HG03060 (cell line): ENCODE measurements at regions not wholly inside any gene's neighbourhood (a gene's known extent, or its start where the extent isn't known, plus 50 kb on each side); places are given as distances from the start of the nearest gene placed in this dataset.
A peak's percentile ranks its signal among the peaks of the same experiment; 100 is the strongest.
"Not testable (repeated sequence)": the region's sequence is repeated elsewhere in the genome, so short reads cannot be mapped to it uniquely, and the experiment has no call there.

Experiments used
- ATAC-seq: cut with Tn5 transposase; IDR thresholded peaks from one replicate; pipeline ENCODE4 v1.9.1; 2021; ENCODE audit warnings: low read depth, moderate number of reproducible peaks; ENCODE audit not compliant: unreplicated experiment

DNA sequence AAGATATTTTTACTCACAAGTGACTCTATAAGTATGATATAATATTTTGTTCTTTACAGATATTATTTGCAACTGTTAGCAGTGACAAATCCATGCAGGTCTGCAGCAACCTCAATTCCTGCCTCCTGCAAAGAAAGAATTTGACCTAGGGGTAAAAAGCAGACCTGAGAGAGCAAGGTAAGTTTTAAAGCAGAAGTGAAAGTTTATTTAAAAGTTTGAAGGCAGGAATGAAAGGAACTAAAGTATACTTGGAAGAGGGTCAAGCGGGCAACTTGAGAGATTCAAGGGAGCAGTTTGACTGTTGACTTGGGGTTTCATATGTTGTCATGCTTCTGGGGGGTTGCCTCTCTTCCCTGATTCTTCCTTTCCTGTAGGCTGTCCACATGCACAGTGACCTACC is 520.1 kb upstream of the PCDH20 start:
- ATAC-seq, result no peak

DNA sequence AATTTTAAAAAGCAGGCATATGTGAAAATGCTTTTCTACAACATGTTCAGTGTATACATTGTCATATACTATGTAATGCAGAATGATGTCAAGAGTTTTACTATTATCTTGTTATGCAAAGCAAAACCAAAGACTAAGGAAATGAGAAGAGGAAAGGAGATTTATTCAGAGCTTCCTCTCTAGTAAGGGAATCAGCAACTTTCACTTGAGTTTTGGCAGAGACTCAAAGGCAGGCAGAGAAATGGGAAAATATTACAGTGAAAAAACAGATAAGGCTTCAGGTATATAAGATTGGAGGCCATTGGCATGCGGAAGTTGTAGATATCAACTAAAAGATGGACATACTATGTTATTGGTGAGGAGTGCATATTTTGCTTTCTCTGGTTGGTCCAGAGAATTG is 512.0 kb upstream of the PCDH20 start:
- no peak for ATAC-seq

DNA sequence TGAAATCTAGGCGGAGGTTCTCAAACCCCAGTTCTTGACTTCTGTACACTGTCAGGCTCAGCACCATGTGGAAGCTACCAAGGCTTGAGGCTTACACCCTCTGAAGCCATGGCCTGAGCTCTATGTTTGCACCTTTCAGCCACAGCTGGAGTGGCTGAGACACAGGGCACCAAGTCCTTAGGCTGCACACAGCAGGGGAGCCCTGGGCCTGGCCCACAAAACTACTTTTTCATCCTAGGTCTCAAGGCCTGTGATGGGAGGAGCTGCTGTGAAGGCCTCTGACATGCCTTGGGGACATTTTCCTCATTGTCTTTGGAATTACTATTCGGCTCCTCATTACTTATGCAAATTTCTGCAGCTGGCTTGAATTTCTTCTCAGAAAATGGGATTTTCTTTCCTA is 503.2 kb upstream of the PCDH20 start:
- no peak for ATAC-seq

DNA sequence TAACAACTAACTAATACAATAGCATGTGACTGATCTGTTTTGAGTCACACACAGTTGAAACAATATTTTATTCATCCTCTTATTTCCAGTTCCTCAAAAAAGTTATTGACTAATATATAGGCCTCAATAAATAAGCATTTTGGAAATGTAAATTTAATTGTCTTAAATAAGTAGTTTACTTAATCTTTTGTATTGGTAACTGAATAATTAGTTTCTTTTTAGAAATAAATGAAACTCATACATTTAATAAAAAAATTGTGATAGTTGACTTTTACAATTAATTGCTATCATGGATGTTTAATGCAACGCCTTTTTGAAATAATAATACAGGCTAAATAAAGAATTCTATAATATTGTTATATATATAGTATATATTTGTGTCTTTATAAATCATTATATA is 500.8 kb upstream of the PCDH20 start:
- no peak for ATAC-seq

DNA sequence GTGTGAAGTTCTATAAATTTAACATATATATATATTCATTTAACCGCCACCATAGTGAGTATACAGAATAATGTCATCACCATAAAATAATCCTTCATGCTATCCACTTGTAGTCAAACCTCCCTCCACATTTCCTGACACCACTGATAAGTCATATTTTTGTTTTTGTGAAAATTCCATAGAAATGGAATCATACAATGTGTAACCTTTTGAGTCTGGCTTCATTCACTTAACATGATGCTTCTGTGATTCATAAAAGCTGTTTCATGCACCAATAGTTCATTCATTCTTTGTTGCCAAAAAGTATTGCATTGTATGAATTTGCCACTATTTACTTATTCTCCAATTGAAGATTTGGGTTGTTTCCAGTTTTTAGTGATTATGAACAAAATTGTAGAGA is 497.5 kb upstream of the PCDH20 start:
- ATAC-seq, result no peak

DNA sequence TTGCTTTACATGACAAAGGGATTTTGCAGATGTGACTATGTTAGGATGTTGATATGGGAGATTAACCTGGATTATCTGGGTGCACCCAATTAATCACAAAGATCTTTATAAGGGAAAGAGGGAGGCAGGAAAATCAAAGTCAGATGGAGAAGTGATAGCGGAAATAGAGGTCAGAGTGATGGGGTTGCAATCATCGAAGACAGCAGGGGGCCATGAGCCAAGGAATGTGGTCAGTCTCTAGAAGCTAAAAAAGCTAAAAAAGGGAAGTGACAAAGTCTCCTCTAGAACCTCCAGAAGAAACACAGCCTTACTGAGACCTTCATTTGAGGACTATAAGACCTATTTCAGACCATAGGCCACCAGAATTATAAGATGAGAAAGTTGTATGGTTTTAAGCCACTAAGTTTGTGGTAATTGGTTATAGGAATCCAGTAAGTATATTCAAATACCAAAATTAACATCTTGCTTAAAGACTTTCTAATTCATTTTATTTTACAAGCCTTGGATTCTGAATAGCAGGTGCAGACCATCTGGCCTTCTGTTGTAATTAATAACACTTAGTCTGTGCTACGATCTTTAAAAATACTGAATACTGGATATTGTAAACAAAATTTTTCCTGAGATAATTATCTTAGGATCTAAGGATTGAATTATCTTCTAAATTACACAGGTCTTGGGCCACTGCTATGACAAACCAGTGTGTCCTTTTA is 493.4 kb upstream of the PCDH20 start:
- ATAC-seq, result no peak

DNA sequence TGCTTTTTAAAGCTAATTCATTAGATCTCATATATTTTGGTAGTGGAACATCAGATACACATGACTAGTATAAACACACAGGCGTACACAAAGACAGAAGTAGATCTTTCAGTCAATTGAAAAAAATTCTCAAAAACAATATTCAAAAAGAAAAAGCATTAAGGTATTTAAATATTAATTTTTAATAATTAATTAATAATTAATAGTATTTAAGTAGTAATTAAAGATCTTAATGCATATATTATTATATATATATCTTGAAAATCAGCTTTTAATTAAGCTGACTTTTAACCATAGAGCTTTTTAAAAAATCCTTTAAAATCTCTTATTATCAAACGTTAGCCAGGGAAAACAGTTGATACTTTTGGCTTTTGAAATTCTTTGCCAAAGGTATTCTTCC is 489.4 kb upstream of the PCDH20 start:
- no peak for ATAC-seq

DNA sequence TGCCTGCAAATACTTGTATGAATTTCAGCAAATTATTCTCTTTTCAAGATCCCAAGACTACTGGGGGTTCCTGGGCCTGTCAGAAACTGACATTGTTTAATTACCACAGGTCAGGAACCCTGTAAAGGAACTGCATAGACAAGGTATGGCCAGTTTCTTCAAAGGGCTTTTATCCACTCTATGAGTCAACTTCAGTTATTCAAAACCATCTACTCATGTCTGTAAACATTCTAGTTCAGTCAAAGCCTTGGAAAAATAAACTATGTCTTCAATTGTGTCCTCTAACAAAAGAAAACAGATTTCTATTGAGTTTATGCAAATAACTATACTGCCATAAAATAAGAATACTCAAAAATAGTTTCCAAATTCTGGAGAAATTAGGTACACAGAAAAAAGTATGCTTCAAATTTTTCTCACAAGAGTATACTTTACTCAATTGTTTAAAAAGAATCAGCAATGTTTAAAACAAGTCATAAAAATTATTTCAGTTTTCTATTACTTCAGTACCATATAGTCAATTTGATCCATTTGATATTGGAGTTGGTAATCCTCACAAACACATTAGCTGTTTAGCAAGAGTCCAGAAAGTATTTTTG is 486.4 kb upstream of the PCDH20 start:
- no peak for ATAC-seq

DNA sequence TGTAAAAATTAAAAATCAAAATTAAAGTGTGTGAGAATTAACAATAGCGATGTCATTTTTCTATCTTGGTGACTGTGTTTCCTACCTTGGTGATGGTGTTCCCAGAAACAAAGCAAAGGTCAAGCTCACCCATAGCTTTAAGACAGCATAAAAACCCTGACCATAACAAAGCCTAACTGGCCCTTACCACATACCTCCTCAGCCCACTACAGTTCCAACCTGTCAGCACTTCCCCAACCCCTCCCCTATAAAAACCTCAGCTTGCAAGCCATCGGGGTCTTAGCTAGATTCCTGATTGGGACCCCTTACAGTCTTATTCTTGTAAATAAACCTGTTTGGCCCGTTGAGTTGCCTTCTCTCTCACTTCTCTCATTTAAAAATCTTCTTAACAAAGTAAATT is 484.4 kb upstream of the PCDH20 start:
- no peak for ATAC-seq

DNA sequence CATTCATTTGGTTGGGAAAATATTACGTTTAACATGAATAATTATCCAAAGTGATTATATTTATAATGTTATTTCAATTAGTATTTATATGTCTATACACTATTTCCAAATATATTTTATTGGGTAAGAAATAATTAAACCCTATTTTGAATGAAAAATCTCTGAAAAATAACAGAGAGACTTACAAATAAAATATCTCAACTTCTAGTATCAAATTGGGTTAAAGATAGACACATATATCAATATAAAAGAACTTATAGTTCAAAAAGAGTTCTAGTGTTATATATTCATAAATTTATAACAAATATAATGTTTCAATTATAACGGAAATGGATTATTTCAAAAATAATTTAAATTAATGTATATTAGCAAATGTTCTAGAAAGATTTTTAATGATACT is 482.6 kb upstream of the PCDH20 start:
- no peak for ATAC-seq

DNA sequence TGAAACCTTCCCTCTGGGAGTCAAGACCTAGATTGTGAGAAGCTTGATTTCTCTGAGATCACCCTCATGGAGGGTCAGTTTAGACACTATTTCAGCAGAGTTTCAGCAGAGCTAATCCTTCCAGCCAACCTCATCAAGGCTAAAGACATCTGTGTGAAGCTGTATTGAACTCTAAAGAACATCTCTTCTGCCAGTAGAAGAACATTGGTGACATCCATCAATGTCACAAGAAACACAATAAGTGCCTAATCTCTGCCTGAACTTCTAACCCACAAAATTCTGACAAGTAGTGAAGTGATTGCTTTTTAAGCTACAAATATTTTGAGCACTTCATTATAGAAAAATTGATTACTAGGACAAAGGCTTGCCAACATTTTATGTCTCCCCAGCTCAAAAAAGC is 475.8 kb upstream of the PCDH20 start:
- no peak for ATAC-seq

DNA sequence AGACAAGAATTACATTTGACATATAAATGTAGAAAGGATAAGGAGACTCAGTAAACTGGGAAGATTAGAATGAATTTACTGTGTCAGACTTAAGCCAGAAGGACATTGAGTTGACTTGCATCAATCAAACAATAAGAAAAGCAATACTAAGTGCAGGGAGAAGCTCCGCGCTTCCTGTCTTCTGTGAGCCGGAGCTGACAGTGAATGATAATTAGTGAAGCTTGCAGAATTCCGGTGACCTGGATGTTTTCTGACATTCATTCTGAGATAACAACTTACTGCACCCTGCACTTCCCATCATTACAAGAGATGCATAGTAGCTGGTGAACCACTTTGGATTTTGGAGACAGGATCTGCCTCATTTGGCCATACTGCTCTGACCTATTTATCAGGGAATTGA is 469.2 kb upstream of the PCDH20 start:
- ATAC-seq, result no peak

DNA sequence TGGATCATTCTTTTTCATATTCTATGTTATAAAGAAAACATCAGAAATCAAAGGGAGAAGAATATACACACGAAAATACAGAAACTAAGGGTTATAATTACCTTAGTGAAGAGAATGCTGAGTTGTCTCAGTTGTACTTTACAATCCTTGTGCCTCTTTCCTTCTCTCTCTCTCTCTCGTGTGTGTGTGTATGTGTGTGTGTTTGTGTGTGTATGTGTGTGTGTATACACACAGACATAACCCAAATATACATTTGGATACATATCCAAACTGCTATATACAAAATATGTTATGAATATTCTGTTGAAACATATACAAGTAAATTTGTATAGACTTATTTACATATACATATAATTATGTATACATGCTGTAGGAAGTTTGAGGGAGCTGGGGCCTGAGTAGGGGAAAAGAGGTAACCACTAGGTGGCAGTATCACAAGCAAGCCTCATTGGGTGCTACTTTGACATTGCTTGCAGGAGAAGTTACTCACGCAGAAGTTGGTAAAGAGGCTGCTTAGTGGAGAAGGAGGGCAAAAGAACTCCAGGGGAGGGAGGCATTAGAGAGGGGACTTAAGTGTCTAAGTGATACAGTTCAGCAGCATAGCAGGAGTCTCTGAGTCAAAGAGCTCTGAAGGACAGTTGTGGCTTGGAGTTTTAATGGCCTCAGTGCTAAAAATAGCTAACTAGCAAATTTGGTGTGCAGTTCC is 465.1 kb upstream of the PCDH20 start:
- ATAC-seq, result peak; percentile 60

DNA sequence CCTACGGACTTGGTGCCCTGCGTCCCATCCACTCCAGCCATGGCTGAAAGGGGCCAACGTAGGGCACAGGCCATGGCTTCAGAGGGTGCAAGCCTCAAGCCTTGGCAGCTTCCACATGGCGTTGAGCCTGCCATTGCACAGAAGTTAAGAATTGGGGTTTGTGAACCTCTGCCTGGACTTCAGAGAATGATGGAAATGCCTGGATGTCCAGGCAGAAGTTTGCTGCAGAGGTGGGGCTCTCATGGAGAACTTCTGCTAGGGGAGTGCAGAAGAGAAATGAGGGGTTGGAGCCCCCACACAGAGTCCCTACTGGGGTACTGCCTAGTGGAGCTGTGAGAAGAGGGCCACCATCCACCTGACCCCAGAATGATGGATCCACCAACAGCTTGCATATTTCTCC is 462.9 kb upstream of the PCDH20 start:
- not testable (repeated sequence) for ATAC-seq

DNA sequence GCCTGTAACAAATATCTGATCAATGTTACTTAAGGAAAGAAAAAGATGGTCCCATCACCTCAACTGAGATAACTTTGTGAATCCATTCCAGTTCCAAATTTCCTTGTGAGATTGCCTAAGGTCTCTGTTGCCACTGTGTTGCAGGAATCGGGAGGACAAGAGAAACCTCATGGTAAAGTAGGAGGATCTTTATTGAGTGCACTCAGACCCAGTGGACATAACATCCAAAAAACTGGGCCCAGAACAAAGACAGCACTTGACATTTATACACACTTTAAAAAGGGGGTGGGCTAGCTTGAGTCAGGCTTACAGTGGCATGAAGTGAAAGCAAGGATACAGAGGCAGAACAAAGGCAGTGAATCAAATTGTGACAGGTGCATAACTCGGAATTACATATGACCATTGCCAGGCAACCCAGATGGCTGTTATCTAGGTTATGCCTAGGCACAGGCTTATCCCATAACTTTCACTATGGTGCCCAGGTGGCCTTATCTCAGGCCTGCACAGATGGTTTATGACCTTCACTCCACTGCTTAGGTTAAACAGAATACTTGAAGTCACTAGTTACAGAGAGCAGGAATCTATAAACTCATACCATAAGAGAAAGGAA is 459.4 kb upstream of the PCDH20 start:
- ATAC-seq, result no peak

DNA sequence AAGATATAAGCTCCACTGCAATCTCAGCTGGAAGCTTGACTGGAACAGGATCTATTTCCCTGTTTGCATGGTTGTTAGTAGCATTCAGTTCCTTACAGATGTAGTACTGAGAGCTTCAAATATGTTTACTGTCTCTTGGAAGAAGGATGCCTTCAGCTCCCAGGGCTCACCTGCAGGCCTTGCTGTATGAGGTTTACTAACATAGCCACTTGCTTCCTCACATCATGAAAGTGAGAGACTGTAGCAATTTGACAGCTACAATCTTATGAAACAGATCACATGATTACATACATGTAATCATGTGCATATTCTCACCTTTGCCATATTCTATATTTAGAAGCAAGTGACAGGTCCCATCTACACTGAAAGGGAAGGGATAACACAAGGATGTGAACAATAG is 458.1 kb upstream of the PCDH20 start:
- ATAC-seq, result no peak

DNA sequence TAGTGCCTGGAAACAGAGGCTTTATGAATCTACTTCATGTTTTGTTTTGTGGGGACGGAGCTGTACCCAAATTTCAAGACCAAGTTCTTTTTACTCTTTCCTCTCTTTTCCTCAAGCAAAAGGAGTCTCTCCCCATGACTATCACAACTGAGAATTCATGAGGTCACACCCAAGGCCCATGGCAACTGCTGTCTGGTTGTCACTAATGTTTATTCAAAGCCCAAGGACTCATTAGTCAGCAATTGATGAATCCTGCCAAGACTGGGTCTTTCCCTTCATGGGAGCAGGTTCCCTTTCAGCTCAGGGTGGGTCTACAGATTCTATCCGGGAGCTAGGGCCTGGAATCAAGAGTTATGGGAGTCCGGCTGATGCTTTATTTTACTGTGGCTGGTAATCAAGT is 441.5 kb upstream of the PCDH20 start:
- ATAC-seq, result no peak

DNA sequence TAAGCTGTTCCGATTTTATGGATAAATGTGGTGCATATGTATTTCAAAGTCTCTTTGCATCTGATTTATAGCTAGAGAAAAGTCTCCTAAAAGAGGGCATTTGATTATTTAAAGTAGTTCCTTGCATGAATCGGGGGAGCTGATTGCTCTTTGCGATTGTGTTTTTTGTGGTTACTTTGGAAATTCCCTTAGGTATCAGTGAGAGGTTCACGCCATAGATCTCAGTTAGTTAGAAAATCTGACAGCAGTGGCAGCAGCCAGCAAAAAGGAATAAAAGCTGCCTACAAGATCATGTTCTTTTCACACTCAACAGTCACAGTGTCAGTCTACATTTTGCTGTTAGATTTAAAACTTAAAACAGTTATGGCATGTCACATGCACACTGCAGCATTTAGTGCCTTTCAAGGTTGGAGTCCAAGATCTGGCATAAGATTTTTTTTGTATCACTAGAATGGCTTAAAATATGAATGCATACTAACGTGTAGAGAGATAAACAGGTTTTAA is 436.5 kb upstream of the PCDH20 start:
- no peak for ATAC-seq

DNA sequence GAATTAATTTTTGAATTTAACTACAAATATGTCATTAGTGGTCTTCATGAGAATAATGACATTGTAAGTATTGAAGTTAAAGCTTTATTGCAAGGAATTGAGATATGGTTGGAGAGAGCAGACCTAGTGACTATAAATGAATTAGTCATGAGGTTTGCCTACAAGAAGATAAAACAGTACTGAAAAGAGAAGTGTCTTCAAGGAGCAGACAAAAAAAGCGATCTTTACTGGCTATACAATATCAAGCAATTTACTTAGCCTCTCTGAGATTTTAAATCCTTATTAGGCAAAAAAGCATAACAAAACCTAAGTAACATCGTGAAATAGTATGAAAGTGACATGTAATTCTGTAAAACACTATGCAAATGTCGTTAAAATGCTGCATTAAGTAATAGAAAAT is 435.1 kb upstream of the PCDH20 start:
- ATAC-seq, result no peak

DNA sequence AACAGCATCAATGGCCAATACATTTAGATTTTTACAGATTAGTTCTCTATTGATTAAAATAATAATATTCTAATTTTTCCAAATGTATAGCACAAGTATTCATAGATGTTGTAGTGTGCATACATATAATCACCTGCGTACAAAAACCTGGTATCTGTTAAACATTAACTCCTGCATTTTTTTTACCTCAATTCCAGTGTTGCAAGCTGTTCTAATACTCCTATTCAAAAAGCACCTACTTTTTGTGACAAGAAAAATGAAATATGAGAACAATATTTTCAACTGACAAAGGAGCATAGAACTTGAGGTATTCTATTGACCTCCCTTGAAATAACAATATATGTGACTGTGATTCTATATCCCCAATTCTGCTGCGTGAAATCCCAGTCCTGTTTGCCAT is 422.9 kb upstream of the PCDH20 start:
- ATAC-seq, result no peak

DNA sequence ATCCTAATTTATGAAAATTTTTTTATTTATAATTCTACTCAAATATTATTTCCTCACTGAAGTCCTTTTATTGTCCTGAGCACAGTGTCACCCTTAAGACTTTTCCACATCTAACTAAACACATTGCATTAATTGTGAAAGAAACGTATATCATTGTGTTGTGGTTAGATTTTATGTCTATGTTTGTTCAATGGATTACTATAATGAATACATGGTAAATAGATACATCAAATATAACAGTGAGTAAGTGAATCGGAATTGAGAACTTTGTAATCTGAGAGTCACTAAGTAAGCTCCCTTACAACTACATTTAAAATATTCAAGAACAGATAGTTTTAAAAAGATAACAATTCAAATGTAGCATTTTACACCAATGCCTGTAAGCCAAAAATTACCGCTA is 417.6 kb upstream of the PCDH20 start:
- ATAC-seq, result no peak
